ENCODE measurements at regions not wholly inside any gene's neighbourhood (a gene's known extent, or its start where the extent isn't known, plus 50 kb on each side); places are given as distances from the start of the nearest gene placed in this dataset.

- Histone ChIP-seq H3K27me3 (no peaks in the 10 kb centered on the region), H3K27ac (no peak overlapping the region), H3K9me3 (no peaks in the 10 kb centered on the region), H3K36me3 (no peaks in the 10 kb centered on the region), H3K4me1 (no peaks in the 10 kb centered on the region), H3K4me3 (no peak overlapping the region)
- no peak for DNase-seq
- intact Hi-C loops (cut with DNase I; ENCODE audit: low total_unique reads): no loop called here
- no peak for TF ChIP-seq CTCF (IDR thresholded peaks at IDR 0.05)
These were observed 238.8 kb downstream of the CNTN3 start for GRCh38 chr3:74375653-74376052.

- Histone ChIP-seq H3K36me3 (no peaks in the 10 kb centered on the region), H3K4me3 (no peak overlapping the region), H3K9me3 (no peaks in the 10 kb centered on the region), H3K27me3 (no peaks in the 10 kb centered on the region), H3K27ac (no peak overlapping the region), H3K4me1 (no peaks in the 10 kb centered on the region)
- no peak for DNase-seq
- intact Hi-C loops (cut with DNase I; ENCODE audit: low total_unique reads): no loop called here
- TF ChIP-seq CTCF (IDR thresholded peaks at IDR 0.05): no peak
These were observed 241.7 kb downstream of the CNTN3 start for GRCh38 chr3:74372743-74373142.

DNA sequence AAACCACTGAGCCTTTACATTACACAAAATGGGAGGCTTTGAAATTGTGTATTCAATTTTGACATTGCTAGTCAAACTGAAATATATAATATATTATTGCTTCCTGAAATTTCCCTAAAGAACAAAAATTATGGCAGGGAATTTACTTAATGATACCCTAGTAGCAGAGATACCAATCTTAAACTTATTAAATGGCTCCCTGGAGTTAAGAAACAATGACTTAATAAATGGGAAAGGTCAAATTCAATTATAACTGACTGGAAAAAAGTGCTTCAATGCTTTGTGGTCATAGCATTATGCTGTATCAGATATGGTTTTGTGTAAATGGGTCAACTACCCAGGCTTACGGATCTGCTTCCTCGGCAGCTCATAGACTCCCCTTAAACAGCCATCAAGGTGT is 244.1 kb downstream of the CNTN3 start:
- no peak for TF ChIP-seq CTCF (IDR thresholded peaks at IDR 0.05)
- H3K4me3 ChIP-seq: no peak overlapping the region
- no peak overlapping the region for H3K27ac ChIP-seq
- H3K9me3 ChIP-seq: no peaks in the 10 kb centered on the region
- intact Hi-C loops (cut with DNase I; ENCODE audit: low total_unique reads): no loop called here
- no peaks in the 10 kb centered on the region for H3K4me1 ChIP-seq
- no peak for DNase-seq
- no peaks in the 10 kb centered on the region for H3K36me3 ChIP-seq
- H3K27me3 ChIP-seq: no peaks in the 10 kb centered on the region

- intact Hi-C loops (cut with DNase I; ENCODE audit: low total_unique reads): no loop called here
- no peak overlapping the region for H3K27ac ChIP-seq
These were observed 248.1 kb downstream of the CNTN3 start for GRCh38 chr3:74366331-74366730.

DNA sequence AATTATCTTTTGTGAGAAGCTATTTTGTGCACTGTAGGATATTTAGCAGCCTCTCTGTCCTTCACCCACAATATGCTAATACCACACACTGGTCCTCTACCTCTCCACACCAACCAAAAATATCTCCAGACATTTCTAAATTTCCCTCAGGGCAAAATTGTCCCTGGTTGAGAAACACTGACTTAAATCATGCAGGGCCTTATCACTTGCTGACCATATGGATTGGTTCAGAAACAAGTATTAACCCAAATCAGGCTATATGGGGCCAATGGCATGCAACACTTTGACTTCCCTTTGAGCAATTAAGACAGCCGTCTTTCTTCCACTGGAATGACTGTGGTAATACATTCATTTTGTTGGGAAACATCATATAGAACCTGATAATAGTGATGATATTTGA is 251.1 kb downstream of the CNTN3 start:
- H3K4me1 ChIP-seq: no peaks in the 10 kb centered on the region
- no peaks in the 10 kb centered on the region for H3K9me3 ChIP-seq
- H3K36me3 ChIP-seq: no peaks in the 10 kb centered on the region
- H3K27ac ChIP-seq: no peak overlapping the region
- no peak for DNase-seq
- H3K27me3 ChIP-seq: no peaks in the 10 kb centered on the region
- H3K4me3 ChIP-seq: no peak overlapping the region
- intact Hi-C loops (cut with DNase I; ENCODE audit: low total_unique reads): no loop called here
- no peak for TF ChIP-seq CTCF (IDR thresholded peaks at IDR 0.05)

More at GRCh38 chr3:74366331-74366730, 248.1 kb downstream of the CNTN3 start:
- Histone ChIP-seq H3K4me1 (no peaks in the 10 kb centered on the region), H3K27me3 (no peaks in the 10 kb centered on the region), H3K36me3 (no peaks in the 10 kb centered on the region), H3K4me3 (no peak overlapping the region), H3K9me3 (no peaks in the 10 kb centered on the region)
- TF ChIP-seq CTCF (IDR thresholded peaks at IDR 0.05): no peak
- DNase-seq: no peak

- no peak for DNase-seq
- H3K4me3 ChIP-seq: no peak overlapping the region
- no peak for TF ChIP-seq CTCF (IDR thresholded peaks at IDR 0.05)
- no peaks in the 10 kb centered on the region for H3K4me1 ChIP-seq
- no peaks in the 10 kb centered on the region for H3K9me3 ChIP-seq
- H3K27me3 ChIP-seq: no peaks in the 10 kb centered on the region
- H3K27ac ChIP-seq: no peak overlapping the region
- intact Hi-C loops (cut with DNase I; ENCODE audit: low total_unique reads): no loop called here
- no peaks in the 10 kb centered on the region for H3K36me3 ChIP-seq
These were observed 254.1 kb downstream of the CNTN3 start for GRCh38 chr3:74360406-74360805.

Measured in tibial artery (tissue), 4 donors.